Mammary epithelial cell (primary cell): ENCODE measurements at regions not wholly inside any gene's neighbourhood (a gene's known extent, or its start where the extent isn't known, plus 50 kb on each side); places are given as distances from the start of the nearest gene placed in this dataset.

ENCODE experiments used
- CTCF ChIP-seq, 2 donors: IDR thresholded peaks in 1 of 2; conservative IDR thresholded peaks in 1 of 2; 2 replicates each; pipeline ENCODE4 v1.5.1; 2011 to 2012; ENCODE audit warnings: inconsistent platforms in 2 of 2, low read length in 2 of 2, mild to moderate bottlenecking in 2 of 2, control low read depth in 1 of 2, low read depth in 1 of 2; ENCODE audit not compliant: insufficient read depth in 1 of 2; ENCODE audit errors: extremely low read depth in 1 of 2
- EZH2 ChIP-seq: IDR thresholded peaks from 2 replicates; pipeline ENCODE4 v1.6.1; 2012; ENCODE audit warnings: low read length, inconsistent platforms, borderline replicate concordance

GRCh38 chr10:106252541-106252940 is 912.0 kb downstream of the SORCS1 start:
- TF ChIP-seq CTCF (conservative IDR thresholded peaks at IDR 0.05 in 1 of 2, IDR thresholded peaks at IDR 0.05 in 1 of 2; ENCODE audit: extremely low read depth in 1 of 2, insufficient read depth in 1 of 2, low read depth in 1 of 2, low read length in 2 of 2), result no peak
- TF ChIP-seq EZH2, result no peak
